ENCODE measurements at regions not wholly inside any gene's neighbourhood (a gene's known extent, or its start where the extent isn't known, plus 50 kb on each side); places are given as distances from the start of the nearest gene placed in this dataset.

DNA sequence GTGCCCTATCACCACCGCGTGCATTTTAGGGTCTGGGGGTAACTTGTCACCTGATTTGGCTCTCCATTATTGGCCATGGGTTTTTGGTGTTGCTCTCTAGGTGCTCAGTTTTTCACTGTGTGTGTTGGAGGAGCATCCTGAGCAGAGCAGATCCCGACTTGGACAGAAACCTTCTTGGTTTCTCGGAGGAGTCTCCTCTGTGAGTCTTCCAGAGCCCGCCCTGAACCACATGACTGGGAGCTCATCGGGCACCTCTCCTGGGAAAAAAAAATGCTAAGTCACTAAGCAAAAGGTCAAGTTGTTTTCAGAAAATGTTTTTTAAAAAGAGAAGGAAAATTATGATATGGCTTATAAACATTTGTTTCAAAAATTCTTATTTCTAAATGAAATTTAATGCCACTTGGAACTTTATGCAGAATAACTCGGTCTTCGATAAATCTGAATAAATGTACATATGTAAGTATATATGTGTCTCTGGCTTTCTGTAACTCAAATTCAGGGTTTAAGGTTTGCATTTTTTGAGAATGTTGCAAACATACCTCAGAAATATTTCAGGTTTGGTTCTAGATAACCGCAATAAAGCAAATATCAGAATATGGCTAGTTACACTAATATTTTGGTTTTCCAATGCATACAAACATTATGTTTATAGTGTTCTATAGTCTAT is 255.2 kb downstream of the AUH start:
- H3K36me3 ChIP-seq (ENCODE audit: control insufficient read depth in 2 of 4, insufficient read depth in 4 of 4, low read length in 3 of 4), result no peaks in the 10 kb centered on the region
- no peaks in the 10 kb centered on the region for H4K20me1 ChIP-seq (replicated peaks in 1 of 2; ENCODE audit: control insufficient read depth in 1 of 2, insufficient read depth in 2 of 2, low read length in 2 of 2)
- no peak for DNase-seq (ENCODE audit: low read depth in 1 of 2, low spot score in 2 of 2)
- H3K18ac ChIP-seq (ENCODE audit: extremely low read depth, low read length), result no peak overlapping the region
- H3K9me3 ChIP-seq (ENCODE audit: insufficient read depth in 2 of 2, low read depth in 1 of 2, low read length in 1 of 2), result peaks cover 7 to 9% of the 10 kb centered on the region in 2 experiments; a peak in 2 of 4 replicates
- H3K4ac ChIP-seq (replicated peaks; ENCODE audit: insufficient read length, low read depth, low read length), result no peak overlapping the region
- H2BK120ac ChIP-seq (replicated peaks; ENCODE audit: low read depth, low read length), result no peak overlapping the region
- no peak overlapping the region for H4K5ac ChIP-seq (ENCODE audit: insufficient read length, low read depth, low read length)
- no peaks in the 10 kb centered on the region for H3K79me1 ChIP-seq (ENCODE audit: low read depth, low read length)
- no peak overlapping the region for H3K9ac ChIP-seq (replicated peaks in 1 of 4; ENCODE audit: extremely low read depth in 1 of 4, low read depth in 3 of 4, low read length in 3 of 4)
- H3K79me2 ChIP-seq (ENCODE audit: control insufficient read depth in 1 of 2, insufficient read depth in 2 of 2, low read length in 2 of 2), result no peaks in the 10 kb centered on the region
- no peak overlapping the region for H2AFZ ChIP-seq (ENCODE audit: low read length)
- no peak overlapping the region for H2BK5ac ChIP-seq (ENCODE audit: low read depth, low read length)
- no peak overlapping the region for H3K14ac ChIP-seq (ENCODE audit: insufficient read length)
- no peak for FAIRE-seq
- no peak overlapping the region for H4K91ac ChIP-seq (replicated peaks; ENCODE audit: insufficient read length, low read length)
- no peaks in the 10 kb centered on the region for H3K27me3 ChIP-seq (replicated peaks in 1 of 4; ENCODE audit: control insufficient read depth in 3 of 4, extremely low read depth in 1 of 4, insufficient read depth in 3 of 4, low read length in 3 of 4)
- ChIA-PET CTCF (ENCODE audit: partially characterized antibody) (interaction anchor here (0.6 kb wide), 1 partner anchor 431 kb away, joined by 3 read pairs; no protein-coding TSS in a partner anchor), POLR2A (ENCODE audit: partially characterized antibody) (no interaction called here)
- no peak overlapping the region for H4K8ac ChIP-seq (ENCODE audit: extremely low read depth, insufficient read depth, low read length)
- H3K27ac ChIP-seq (ENCODE audit: low read depth, low read length), result no peak overlapping the region
- H2BK12ac ChIP-seq (ENCODE audit: low read depth, low read length), result no peak overlapping the region
- H3K4me2 ChIP-seq (ENCODE audit: insufficient read depth in 1 of 2, low read depth in 2 of 2, low read length in 2 of 2), result no peak overlapping the region
- H3K23ac ChIP-seq (ENCODE audit: insufficient read length), result no peak overlapping the region
- H2AK5ac ChIP-seq (ENCODE audit: low read depth, low read length), result no peak overlapping the region
- no peak overlapping the region for H2BK20ac ChIP-seq (ENCODE audit: low read length)
- H3K56ac ChIP-seq (replicated peaks; ENCODE audit: insufficient read length, low read depth, low read length), result no peak overlapping the region
- no peak for TF ChIP-seq FOSL1 (IDR thresholded peaks at IDR 0.05; ENCODE audit: insufficient read depth, low read depth, low read length)
- no peak for TF ChIP-seq BCL11A (IDR thresholded peaks at IDR 0.05; ENCODE audit: low read depth in 2 of 2, low read length in 2 of 2)
- no peak for TF ChIP-seq RAD21 (IDR thresholded peaks at IDR 0.05 in 1 of 2, conservative IDR thresholded peaks at IDR 0.05 in 1 of 2; ENCODE audit: low read depth in 2 of 2, low read length in 2 of 2)
- TF ChIP-seq, protein P1, sequence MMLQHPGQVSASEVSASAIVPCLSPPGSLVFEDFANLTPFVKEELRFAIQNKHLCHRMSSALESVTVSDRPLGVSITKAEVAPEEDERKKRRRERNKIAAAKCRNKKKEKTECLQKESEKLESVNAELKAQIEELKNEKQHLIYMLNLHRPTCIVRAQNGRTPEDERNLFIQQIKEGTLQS (IDR thresholded peaks at IDR 0.05; ENCODE audit: insufficient read depth, low read depth, low read length), result no peak
- TF ChIP-seq SIRT6 (IDR thresholded peaks at IDR 0.05; ENCODE audit: low read length), result no peak
- no peak for TF ChIP-seq RNF2 (IDR thresholded peaks at IDR 0.05; ENCODE audit: borderline replicate concordance, low read depth, low read length, missing control alignments, poor library complexity, severe bottlenecking)
- no peak for TF ChIP-seq CBX5 (IDR thresholded peaks at IDR 0.05; ENCODE audit: low read depth, low read length)
- H2BK15ac ChIP-seq (ENCODE audit: low read length), result no peak overlapping the region
- H3K4me3 ChIP-seq (ENCODE audit: extremely low read depth in 1 of 4, insufficient read depth in 2 of 4, low read depth in 3 of 4, low read length in 4 of 4), result no peak overlapping the region
- H3K4me1 ChIP-seq (replicated peaks in 1 of 4; ENCODE audit: control insufficient read depth in 3 of 4, insufficient read depth in 4 of 4, low read length in 3 of 4), result 0 out of 7 replicates have a peak, but pooled peaks cover 0 to under 1% (median 0%) of the 10 kb centered on the region in 4 experiments
- no peaks in the 10 kb centered on the region for H3K23me2 ChIP-seq (ENCODE audit: low read depth, low read length)
- WGBS, 2 experiments (ENCODE audit: extremely low coverage in 1 of 2, insufficient coverage in 1 of 2, insufficient read length in 1 of 2, insufficient replicate concordance in 2 of 2, low coverage in 1 of 2, low lambda C conversion rate in 2 of 2, missing lambda C conversion rate in 1 of 2), result 93% methylated on average over 9 of the region's 9 CpGs; no CpG with 5 or more reads in 1 of the 2 experiments
